ENCODE measurements at regions not wholly inside any gene's neighbourhood (a gene's known extent, or its start where the extent isn't known, plus 50 kb on each side); places are given as distances from the start of the nearest gene placed in this dataset.

DNA sequence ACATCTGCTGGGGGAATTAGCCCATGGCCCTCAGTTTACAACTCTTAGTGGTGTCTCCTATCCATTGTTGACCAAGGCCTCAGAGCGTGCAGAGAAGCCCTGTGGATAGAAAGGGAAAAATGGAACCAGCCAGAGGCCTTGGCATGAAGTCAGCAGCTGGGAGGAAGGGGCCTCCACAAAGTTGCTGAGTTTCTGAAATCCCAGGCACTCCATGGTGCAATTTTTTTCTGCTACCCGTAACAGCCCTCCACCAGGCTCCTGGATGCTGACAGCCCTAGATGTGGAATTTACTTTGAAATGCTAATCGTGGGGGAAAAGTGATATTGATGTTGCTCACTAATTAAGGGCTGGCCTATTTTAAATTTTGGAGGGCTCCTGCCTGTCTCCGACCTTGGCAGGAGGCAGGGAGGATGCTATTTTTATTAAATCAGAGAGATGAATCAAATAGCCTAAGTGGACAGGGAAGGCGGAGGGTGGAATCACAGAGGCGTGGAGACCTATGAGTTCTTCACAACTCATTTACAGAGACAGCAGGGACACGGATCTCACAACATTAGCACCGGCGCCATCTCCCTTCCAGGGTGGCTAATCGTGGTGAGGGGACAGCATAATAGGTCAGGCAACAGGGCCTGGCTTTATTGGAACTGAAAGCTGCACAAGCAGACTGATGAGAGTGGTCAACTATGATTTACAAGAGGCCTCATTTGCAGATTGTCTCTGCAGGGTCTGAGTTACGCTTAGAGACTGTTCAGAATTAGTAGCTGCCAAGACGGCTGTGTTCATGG is 99.8 kb upstream of the WSCD2 start:
- no peak overlapping the region for H3K4me3 ChIP-seq (ENCODE audit: low read depth, low read length)
- no peak for DNase-seq (ENCODE audit: low read depth)
- TF ChIP-seq, protein P1, sequence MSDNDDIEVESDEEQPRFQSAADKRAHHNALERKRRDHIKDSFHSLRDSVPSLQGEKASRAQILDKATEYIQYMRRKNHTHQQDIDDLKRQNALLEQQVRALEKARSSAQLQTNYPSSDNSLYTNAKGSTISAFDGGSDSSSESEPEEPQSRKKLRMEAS (IDR thresholded peaks at IDR 0.05; ENCODE audit: low read depth, low read length): no peak
- TF ChIP-seq, protein P2, sequence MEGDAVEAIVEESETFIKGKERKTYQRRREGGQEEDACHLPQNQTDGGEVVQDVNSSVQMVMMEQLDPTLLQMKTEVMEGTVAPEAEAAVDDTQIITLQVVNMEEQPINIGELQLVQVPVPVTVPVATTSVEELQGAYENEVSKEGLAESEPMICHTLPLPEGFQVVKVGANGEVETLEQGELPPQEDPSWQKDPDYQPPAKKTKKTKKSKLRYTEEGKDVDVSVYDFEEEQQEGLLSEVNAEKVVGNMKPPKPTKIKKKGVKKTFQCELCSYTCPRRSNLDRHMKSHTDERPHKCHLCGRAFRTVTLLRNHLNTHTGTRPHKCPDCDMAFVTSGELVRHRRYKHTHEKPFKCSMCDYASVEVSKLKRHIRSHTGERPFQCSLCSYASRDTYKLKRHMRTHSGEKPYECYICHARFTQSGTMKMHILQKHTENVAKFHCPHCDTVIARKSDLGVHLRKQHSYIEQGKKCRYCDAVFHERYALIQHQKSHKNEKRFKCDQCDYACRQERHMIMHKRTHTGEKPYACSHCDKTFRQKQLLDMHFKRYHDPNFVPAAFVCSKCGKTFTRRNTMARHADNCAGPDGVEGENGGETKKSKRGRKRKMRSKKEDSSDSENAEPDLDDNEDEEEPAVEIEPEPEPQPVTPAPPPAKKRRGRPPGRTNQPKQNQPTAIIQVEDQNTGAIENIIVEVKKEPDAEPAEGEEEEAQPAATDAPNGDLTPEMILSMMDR (IDR thresholded peaks at IDR 0.05; ENCODE audit: low read depth, low read length): no peak

DNA sequence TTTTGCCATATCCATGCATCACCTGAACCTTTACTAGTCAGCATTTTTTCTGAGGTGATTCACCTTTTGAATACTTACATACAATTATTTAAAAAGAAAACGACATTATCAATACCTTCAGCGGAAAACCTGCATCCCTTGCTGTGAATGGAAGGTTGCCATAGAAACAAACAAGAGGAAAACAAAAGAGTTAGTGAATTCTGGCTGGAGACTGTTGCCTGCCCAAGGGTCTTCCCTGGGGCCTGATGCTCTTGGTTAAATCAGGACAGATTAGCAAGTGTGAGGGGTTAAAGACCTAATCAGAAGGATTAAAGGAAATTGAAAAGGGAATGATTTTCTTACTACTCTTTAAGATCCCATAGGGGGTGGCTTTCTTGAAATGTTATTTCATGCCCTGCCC is 96.0 kb upstream of the WSCD2 start:
- H3K4me3 ChIP-seq (ENCODE audit: low read depth, low read length): no peak overlapping the region
- no peak for DNase-seq (ENCODE audit: low read depth)
- TF ChIP-seq, protein P2 (IDR thresholded peaks at IDR 0.05; ENCODE audit: low read depth, low read length): no peak
- TF ChIP-seq, protein P1 (IDR thresholded peaks at IDR 0.05; ENCODE audit: low read depth, low read length): no peak
- TF ChIP-seq MYC (IDR thresholded peaks at IDR 0.05; ENCODE audit: low read depth, low read length) (no peak), POLR2A (IDR thresholded peaks at IDR 0.05; ENCODE audit: extremely low read depth, insufficient read length) (no peak)

DNA sequence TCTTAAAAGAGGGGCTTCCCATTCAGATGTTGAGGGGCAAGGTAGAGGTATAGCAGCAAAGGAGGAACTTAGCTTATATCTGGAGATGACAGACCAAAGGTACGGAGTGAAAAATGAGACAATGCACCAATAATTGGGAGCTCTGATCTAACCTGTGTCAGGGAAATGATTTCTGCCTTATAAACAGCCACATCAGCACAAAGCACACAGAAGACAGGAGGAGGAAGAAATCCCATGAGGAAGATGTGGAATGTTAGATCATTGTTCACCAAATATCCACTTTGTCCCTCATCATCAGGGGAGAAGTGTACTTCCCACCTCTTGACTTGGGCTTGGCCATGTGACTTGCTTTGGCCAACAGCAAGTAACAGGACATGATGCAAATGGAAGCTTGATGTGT is 93.7 kb upstream of the WSCD2 start:
- TF ChIP-seq, protein P1 (IDR thresholded peaks at IDR 0.05; ENCODE audit: low read depth, low read length): no peak
- TF ChIP-seq MYC (IDR thresholded peaks at IDR 0.05; ENCODE audit: low read depth, low read length): no peak
- TF ChIP-seq, protein P2 (IDR thresholded peaks at IDR 0.05; ENCODE audit: low read depth, low read length): no peak
- TF ChIP-seq POLR2A (IDR thresholded peaks at IDR 0.05; ENCODE audit: extremely low read depth, insufficient read length): no peak
- no peak overlapping the region for H3K4me3 ChIP-seq (ENCODE audit: low read depth, low read length)
- DNase-seq (ENCODE audit: low read depth): no peak

DNA sequence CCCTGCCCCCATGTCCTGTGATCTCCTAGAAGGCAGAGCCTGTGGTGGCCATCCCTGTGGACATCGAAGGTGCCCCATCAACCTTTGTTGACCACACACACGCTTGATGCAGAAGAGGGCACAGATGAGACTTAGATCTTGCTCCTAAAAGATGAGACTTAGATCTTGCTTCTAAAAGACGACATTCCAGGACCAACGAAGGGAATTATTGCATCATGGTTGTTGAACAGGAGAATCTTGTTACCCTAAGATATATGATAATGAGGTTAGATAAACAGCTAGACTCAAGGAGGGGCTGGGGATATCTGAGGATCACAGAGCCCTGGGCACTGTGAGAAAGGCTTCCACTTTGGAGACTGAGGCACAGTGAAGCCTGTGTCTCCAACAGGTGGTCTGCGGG is 91.1 kb upstream of the WSCD2 start:
- H3K4me3 ChIP-seq (ENCODE audit: low read depth, low read length): no peak overlapping the region
- no peak for DNase-seq (ENCODE audit: low read depth)
- TF ChIP-seq POLR2A (IDR thresholded peaks at IDR 0.05; ENCODE audit: extremely low read depth, insufficient read length) (no peak), MYC (IDR thresholded peaks at IDR 0.05; ENCODE audit: low read depth, low read length) (no peak)
- TF ChIP-seq, protein P2 (IDR thresholded peaks at IDR 0.05; ENCODE audit: low read depth, low read length): no peak
- TF ChIP-seq, protein P1 (IDR thresholded peaks at IDR 0.05; ENCODE audit: low read depth, low read length): no peak

DNA sequence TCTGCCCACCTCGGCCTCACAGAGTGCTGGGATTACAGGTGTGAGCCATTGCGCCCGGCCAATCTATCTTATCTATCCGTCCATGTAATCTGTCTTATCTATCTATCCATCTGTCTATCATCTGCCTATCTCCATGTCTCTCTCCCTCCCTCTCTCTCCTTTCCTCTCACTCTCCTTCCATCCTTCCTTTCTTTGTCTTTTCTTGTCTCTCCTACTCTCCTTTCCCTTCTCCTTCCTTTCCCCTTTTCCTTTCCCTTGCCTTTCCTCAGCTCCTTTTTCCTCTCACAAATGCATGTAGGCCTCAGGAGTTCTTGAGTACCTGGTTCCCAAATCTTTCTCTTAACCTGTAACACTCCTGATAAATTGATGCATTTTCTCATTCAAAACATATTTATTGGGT is 89.3 kb upstream of the WSCD2 start:
- no peak overlapping the region for H3K4me3 ChIP-seq (ENCODE audit: low read depth, low read length)
- TF ChIP-seq, protein P2 (IDR thresholded peaks at IDR 0.05; ENCODE audit: low read depth, low read length): no peak
- TF ChIP-seq POLR2A (IDR thresholded peaks at IDR 0.05; ENCODE audit: extremely low read depth, insufficient read length): no peak
- TF ChIP-seq, protein P1 (IDR thresholded peaks at IDR 0.05; ENCODE audit: low read depth, low read length): no peak
- DNase-seq (ENCODE audit: low read depth): no peak

All from NB4 (cell line).